A673 (cell line): ENCODE measurements at regions not wholly inside any gene's neighbourhood (a gene's known extent, or its start where the extent isn't known, plus 50 kb on each side); places are given as distances from the start of the nearest gene placed in this dataset.

Source experiments
- CTCF ChIP-seq: fragments of 300-800, 200-600 bp; sonication (generic); conservative IDR thresholded peaks from 2 replicates; pipeline ENCODE4 v1.5.1; 2017; ENCODE audit warnings: low read depth, mild to moderate bottlenecking, antibody characterized with exemption, low read length, moderate library complexity, mixed read lengths
- EZH2 ChIP-seq: fragments of 200-600 bp; sonication (generic); IDR thresholded peaks from 2 replicates; pipeline ENCODE4 v1.6.1; 2017; ENCODE audit warnings: borderline replicate concordance, low read depth, mild to moderate bottlenecking, mixed read lengths, antibody characterized with exemption, low read length; ENCODE audit not compliant: poor library complexity, severe bottlenecking

- TF ChIP-seq CTCF, result no peak
- no peak for TF ChIP-seq EZH2
These were observed 139.1 kb downstream of the SLC17A6 start for GRCh38 chr11:22477312-22477711.
